ENCODE measurements at regions not wholly inside any gene's neighbourhood (a gene's known extent, or its start where the extent isn't known, plus 50 kb on each side); places are given as distances from the start of the nearest gene placed in this dataset.

- no peaks in the 10 kb centered on the region for H3K36me3 ChIP-seq
- no peaks in the 10 kb centered on the region for H3K27me3 ChIP-seq (replicated peaks in 1 of 7)
- peaks cover 0 to under 1% (median 0%) of the 10 kb centered on the region in 8 donors for H3K9me3 ChIP-seq
- no peaks in the 10 kb centered on the region for H3K4me1 ChIP-seq
- H3K27ac ChIP-seq = no peak overlapping the region
- DNase-seq = no peak
- TF ChIP-seq POLR2AphosphoS5 (IDR thresholded peaks at IDR 0.05) (no peak), CTCF (IDR thresholded peaks at IDR 0.05 in 8 of 11, conservative IDR thresholded peaks at IDR 0.05 in 3 of 11) (no peak), POLR2A (IDR thresholded peaks at IDR 0.05) (no peak)
- no peak overlapping the region for H3K4me3 ChIP-seq
- intact Hi-C loops (cut with DNase I; ENCODE audit: low total_unique reads) = no loop called here
Observed at GRCh38 chr10:108801775-108802517, 1121.4 kb downstream of the XPNPEP1 start.

GRCh38 chr10:108801220-108801619, 1122.1 kb downstream of the XPNPEP1 start:
- WGBS, 5 donors = 81 to 93% (median 88%) methylated on average over 2 of the region's 2 CpGs
- H3K27ac ChIP-seq = no peak overlapping the region
- DNase-seq = no peak
- H3K36me3 ChIP-seq = no peaks in the 10 kb centered on the region
- no peaks in the 10 kb centered on the region for H3K4me1 ChIP-seq
- H3K9me3 ChIP-seq = peaks cover 0 to 4% (median 0%) of the 10 kb centered on the region in 8 donors
- intact Hi-C loops (cut with DNase I; ENCODE audit: low total_unique reads) = no loop called here
- TF ChIP-seq CTCF (IDR thresholded peaks at IDR 0.05 in 8 of 11, conservative IDR thresholded peaks at IDR 0.05 in 3 of 11) = no peak
- no peak for TF ChIP-seq POLR2AphosphoS5 (IDR thresholded peaks at IDR 0.05)
- no peak for TF ChIP-seq POLR2A (IDR thresholded peaks at IDR 0.05)
- H3K4me3 ChIP-seq = no peak overlapping the region
- H3K27me3 ChIP-seq (replicated peaks in 1 of 7) = no peaks in the 10 kb centered on the region

- 80 to 87% (median 81%) methylated on average over 1 of the region's 1 CpG for WGBS, 5 donors
- TF ChIP-seq POLR2AphosphoS5 (IDR thresholded peaks at IDR 0.05) (no peak), POLR2A (IDR thresholded peaks at IDR 0.05) (no peak), CTCF (IDR thresholded peaks at IDR 0.05 in 8 of 11, conservative IDR thresholded peaks at IDR 0.05 in 3 of 11) (no peak)
- Histone ChIP-seq H3K9me3 (peaks cover 0 to 8% (median 0%) of the 10 kb centered on the region in 8 donors), H3K27ac (no peak overlapping the region), H3K4me3 (no peak overlapping the region), H3K4me1 (no peaks in the 10 kb centered on the region), H3K27me3 (replicated peaks in 1 of 7) (no peaks in the 10 kb centered on the region), H3K36me3 (no peaks in the 10 kb centered on the region)
- DNase-seq = no peak
- intact Hi-C loops (cut with DNase I; ENCODE audit: low total_unique reads) = no loop called here
Observed at GRCh38 chr10:108797573-108797972, 1125.7 kb downstream of the XPNPEP1 start.

GRCh38 chr10:108791794-108792474, 1131.4 kb downstream of the XPNPEP1 start:
- Histone ChIP-seq H3K4me3 (no peak overlapping the region), H3K27ac (no peak overlapping the region), H3K4me1 (no peaks in the 10 kb centered on the region), H3K9me3 (peaks cover 0 to 8% (median 0%) of the 10 kb centered on the region in 8 donors), H3K27me3 (replicated peaks in 1 of 7) (no peaks in the 10 kb centered on the region), H3K36me3 (no peaks in the 10 kb centered on the region)
- 79 to 88% (median 85%) methylated on average over 1 of the region's 1 CpG for WGBS, 5 donors
- intact Hi-C loops (cut with DNase I; ENCODE audit: low total_unique reads) = no loop called here
- TF ChIP-seq CTCF (IDR thresholded peaks at IDR 0.05 in 8 of 11, conservative IDR thresholded peaks at IDR 0.05 in 3 of 11) (no peak), POLR2A (IDR thresholded peaks at IDR 0.05) (no peak), POLR2AphosphoS5 (IDR thresholded peaks at IDR 0.05) (no peak)
- no peak for DNase-seq

All from spleen (tissue), 11 donors.